ENCODE measurements at regions not wholly inside any gene's neighbourhood (a gene's known extent, or its start where the extent isn't known, plus 50 kb on each side); places are given as distances from the start of the nearest gene placed in this dataset.

DNA sequence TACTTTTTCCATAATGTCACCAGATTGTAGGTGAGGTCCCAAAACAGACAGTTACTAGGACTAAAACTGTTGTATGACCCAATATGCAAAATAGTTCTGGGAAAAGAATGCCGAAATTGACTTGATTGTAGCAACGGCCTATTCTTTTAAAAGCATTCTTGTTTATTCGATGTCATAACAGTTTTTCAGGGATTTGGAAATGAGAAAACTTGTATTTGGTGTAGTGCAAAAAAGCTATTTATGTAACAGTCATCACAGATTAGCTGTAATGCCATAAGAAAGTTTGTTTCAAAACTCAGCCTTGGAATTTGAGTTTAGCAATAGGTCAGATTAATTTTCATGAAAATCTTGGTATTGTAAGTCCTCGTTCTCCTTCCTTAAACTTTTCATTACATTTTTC, 69.2 kb upstream of the DIAPH2 start:
- no peak for DNase-seq (ENCODE audit: low read depth in 4 of 4, low spot score in 2 of 4)

DNA sequence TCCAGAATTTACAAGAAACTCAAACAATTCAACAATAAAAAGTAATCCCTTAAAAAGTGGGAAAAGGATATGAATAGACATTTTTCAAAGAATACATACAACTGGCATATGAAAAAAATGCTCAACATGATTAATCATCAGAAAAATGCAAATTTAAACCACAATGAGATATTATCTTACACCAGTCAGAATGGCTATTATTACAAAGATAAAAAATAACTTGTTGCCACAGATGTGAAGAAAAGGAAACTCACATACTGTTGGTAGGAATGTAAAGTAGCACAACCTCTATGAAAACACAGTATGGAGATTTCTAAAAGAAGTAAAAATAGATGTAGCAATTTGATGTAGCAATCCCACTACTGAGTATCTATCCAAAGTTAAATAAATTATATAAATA, 65.1 kb upstream of the DIAPH2 start:
- no peak for DNase-seq (ENCODE audit: low read depth in 4 of 4, low spot score in 2 of 4)

- no peak for DNase-seq (ENCODE audit: low read depth in 4 of 4, low spot score in 2 of 4)
Measured at GRCh38 chrX:96621811-96622210, 62.8 kb upstream of the DIAPH2 start.
